Caco-2 (cell line): ENCODE measurements at regions not wholly inside any gene's neighbourhood (a gene's known extent, or its start where the extent isn't known, plus 50 kb on each side); places are given as distances from the start of the nearest gene placed in this dataset.

Experiments used
- BruUV-seq: library from RNA; stranded (reverse); fragments of 400-500 nt; replicated peaks from 2 replicates; lab custom pipeline; 2021; lab: Mats Ljungman, UMichigan
- CTCF ChIA-PET: fragments of 300-600 bp; sonication (Branson Sonifier 250); formaldehyde crosslinking; loops from one replicate; lab custom pipeline; 2022; ENCODE audit warnings: antibody characterized with exemption; lab: Charles Lee
- POLR2A ChIA-PET: fragments of 300-600 bp; sonication (Branson Sonifier 250); formaldehyde crosslinking; loops from one replicate; lab custom pipeline; 2022; ENCODE audit warnings: antibody characterized with exemption; lab: Charles Lee
- DNase-seq, 2 experiments: peaks; one replicate each; pipeline versions ENCODE4 v3.0.0 to v3.0.0-alpha.2; 2020 to 2022
- H3K27me3 ChIP-seq: replicated peaks from 2 replicates; pipeline ENCODE4 v1.6.0; 2011; ENCODE audit warnings: low read length; ENCODE audit not compliant: control insufficient read depth, insufficient read depth
- H3K36me3 ChIP-seq: 2 replicates; pipeline ENCODE4 v1.5.1; 2011; ENCODE audit warnings: low read length; ENCODE audit not compliant: control insufficient read depth, insufficient read depth
- H3K4me1 ChIP-seq: fragments of 250-450 bp; sonication (Bioruptor Pico); 2 replicates; pipeline ENCODE4 v1.5.1; 2020; ENCODE audit warnings: mild to moderate bottlenecking
- H3K4me3 ChIP-seq: 2 replicates; pipeline ENCODE4 v1.5.1; 2011; ENCODE audit warnings: low read depth, mild to moderate bottlenecking, control low read depth, low read length
- H3K9me3 ChIP-seq: fragments of 250-450 bp; sonication (Bioruptor Pico); 2 replicates; pipeline ENCODE4 v1.5.1; 2020; ENCODE audit warnings: mild to moderate bottlenecking, moderate library complexity
- H3K27ac Mint-ChIP-seq: one replicate; pipeline ENCODE4 v1.8.0; 2022; ENCODE audit warnings: mixed read lengths; ENCODE audit not compliant: unreplicated experiment
- H3K27me3 Mint-ChIP-seq: one replicate; pipeline ENCODE4 v1.8.0; 2022; ENCODE audit warnings: mixed read lengths; ENCODE audit not compliant: insufficient read depth, unreplicated experiment
- H3K36me3 Mint-ChIP-seq: one replicate; pipeline ENCODE4 v1.8.0; 2022; ENCODE audit warnings: mild to moderate bottlenecking, mixed read lengths; ENCODE audit not compliant: insufficient read depth, unreplicated experiment
- H3K4me1 Mint-ChIP-seq: one replicate; pipeline ENCODE4 v1.8.0; 2022; ENCODE audit warnings: low read depth, mixed read lengths; ENCODE audit not compliant: unreplicated experiment
- H3K4me3 Mint-ChIP-seq: one replicate; pipeline ENCODE4 v1.8.0; 2022; ENCODE audit warnings: mild to moderate bottlenecking, moderate library complexity, mixed read lengths; ENCODE audit not compliant: unreplicated experiment
- H3K9me3 Mint-ChIP-seq: one replicate; pipeline ENCODE4 v1.8.0; 2022; ENCODE audit warnings: mixed read lengths; ENCODE audit not compliant: unreplicated experiment
- CTCF ChIP-seq, 2 experiments: fragments of 200-600 bp in 1 of 2; IDR thresholded peaks; 1 replicate in 1 of 2; 2 replicates in 1 of 2; pipeline versions ENCODE4 v1.5.1 to v1.8.0; 2011 to 2022; ENCODE audit warnings: antibody characterized with exemption in 1 of 2, control low read depth in 1 of 2, inconsistent platforms in 1 of 2, low read depth in 1 of 2, low read length in 1 of 2, mild to moderate bottlenecking in 1 of 2, moderate library complexity in 1 of 2; ENCODE audit not compliant: insufficient read depth in 1 of 2, severe bottlenecking in 1 of 2, unreplicated experiment in 1 of 2
- intact Hi-C: fragments of 100-400 bp; cut with micrococcal nuclease; formaldehyde crosslinking; loops from one replicate; pipeline ENCODE4 v1.10.0; 2022; ENCODE audit not compliant: unreplicated experiment

- no peaks in the 10 kb centered on the region for H3K9me3 Mint-ChIP-seq
- no peaks in the 10 kb centered on the region for H3K4me1 Mint-ChIP-seq
- no peak for DNase-seq
- intact Hi-C loops = no loop called here
- no peaks in the 10 kb centered on the region for H3K27me3 ChIP-seq
- no peaks in the 10 kb centered on the region for H3K9me3 ChIP-seq
- no peaks in the 10 kb centered on the region for H3K27me3 Mint-ChIP-seq
- H3K27ac Mint-ChIP-seq = no peak overlapping the region
- H3K4me3 Mint-ChIP-seq = no peak overlapping the region
- POLR2A ChIA-PET = no interaction called here
- TF ChIP-seq CTCF (IDR thresholded peaks at IDR 0.05; ENCODE audit: insufficient read depth in 1 of 2, low read depth in 1 of 2, low read length in 1 of 2, severe bottlenecking in 1 of 2, unreplicated experiment in 1 of 2) = no peak
- no peaks in the 10 kb centered on the region for H3K36me3 Mint-ChIP-seq
- no peaks in the 10 kb centered on the region for H3K36me3 ChIP-seq
- no peak overlapping the region for H3K4me3 ChIP-seq
- H3K4me1 ChIP-seq = no peaks in the 10 kb centered on the region
- BruUV-seq = no TSS peak
- CTCF ChIA-PET = no interaction called here
These were observed 222.1 kb downstream of the SYK start for GRCh38 chr9:91023741-91024140.

DNA sequence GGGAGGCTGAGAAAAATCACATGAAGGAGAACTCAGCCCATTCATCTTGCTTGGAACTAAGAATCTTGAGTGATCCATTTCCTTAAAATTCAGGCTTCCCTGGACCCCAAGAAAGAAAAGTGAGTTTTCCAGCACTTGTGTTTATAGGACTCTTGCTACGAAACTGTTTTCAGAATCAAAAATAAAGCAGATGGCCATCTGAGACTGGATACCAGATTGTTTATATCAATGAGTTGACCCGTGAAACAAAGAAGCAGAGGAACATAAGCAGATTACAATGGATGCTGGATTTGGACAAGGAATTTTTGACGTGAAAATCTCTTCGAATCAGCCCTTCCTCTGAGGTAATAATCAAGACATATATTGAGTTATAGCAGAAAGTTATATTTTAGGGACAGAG, 223.2 kb downstream of the SYK start:
- BruUV-seq = no TSS peak
- H3K4me3 Mint-ChIP-seq = no peak overlapping the region
- TF ChIP-seq CTCF (IDR thresholded peaks at IDR 0.05; ENCODE audit: insufficient read depth in 1 of 2, low read depth in 1 of 2, low read length in 1 of 2, severe bottlenecking in 1 of 2, unreplicated experiment in 1 of 2) = no peak
- H3K9me3 ChIP-seq = no peaks in the 10 kb centered on the region
- H3K27ac Mint-ChIP-seq = no peak overlapping the region
- H3K27me3 Mint-ChIP-seq = no peaks in the 10 kb centered on the region
- H3K36me3 ChIP-seq = no peaks in the 10 kb centered on the region
- no peaks in the 10 kb centered on the region for H3K27me3 ChIP-seq
- no peaks in the 10 kb centered on the region for H3K4me1 ChIP-seq
- H3K9me3 Mint-ChIP-seq = no peaks in the 10 kb centered on the region
- H3K36me3 Mint-ChIP-seq = no peaks in the 10 kb centered on the region
- DNase-seq = no peak
- intact Hi-C loops = no loop called here
- no peak overlapping the region for H3K4me3 ChIP-seq
- H3K4me1 Mint-ChIP-seq = no peaks in the 10 kb centered on the region
- ChIA-PET CTCF (no interaction called here), POLR2A (no interaction called here)

GRCh38 chr9:91025856-91026255, 224.2 kb downstream of the SYK start:
- Mint-ChIP-seq H3K36me3 (no peaks in the 10 kb centered on the region), H3K27me3 (no peaks in the 10 kb centered on the region), H3K9me3 (no peaks in the 10 kb centered on the region), H3K27ac (no peak overlapping the region), H3K4me3 (no peak overlapping the region), H3K4me1 (no peaks in the 10 kb centered on the region)
- no TSS peak for BruUV-seq
- intact Hi-C loops = no loop called here
- CTCF ChIA-PET = no interaction called here
- Histone ChIP-seq H3K4me1 (no peaks in the 10 kb centered on the region), H3K36me3 (no peaks in the 10 kb centered on the region), H3K4me3 (no peak overlapping the region), H3K27me3 (no peaks in the 10 kb centered on the region), H3K9me3 (no peaks in the 10 kb centered on the region)
- no peak for DNase-seq
- POLR2A ChIA-PET = no interaction called here
- no peak for TF ChIP-seq CTCF (IDR thresholded peaks at IDR 0.05; ENCODE audit: insufficient read depth in 1 of 2, low read depth in 1 of 2, low read length in 1 of 2, severe bottlenecking in 1 of 2, unreplicated experiment in 1 of 2)
